IMR-90 (cell line): ENCODE measurements at regions not wholly inside any gene's neighbourhood (a gene's known extent, or its start where the extent isn't known, plus 50 kb on each side); places are given as distances from the start of the nearest gene placed in this dataset.
A peak's percentile ranks its signal among the peaks of the same experiment; 100 is the strongest.

ENCODE experiments used
- ATAC-seq: fragments of 200-7000 bp; cut with Tn5 transposase; 2 replicates; pipeline ENCODE4 v1.9.1; 2020; ENCODE audit warnings: low read depth, mild to moderate bottlenecking, moderate library complexity
- BruUV-seq: library from RNA; stranded (reverse); fragments of 400-500 nt; replicated peaks from 2 replicates; lab custom pipeline; 2021; lab: Mats Ljungman, UMichigan
- CTCF ChIA-PET: fragments of 300-600 bp; formaldehyde crosslinking; extraction: SDS; loops from one replicate; lab custom pipeline; 2021; ENCODE audit warnings: antibody characterized with exemption; lab: Yijun Ruan, JAX
- POLR2A ChIA-PET: fragments of 300-600 bp; sonication (Branson Sonifier 250); formaldehyde crosslinking; loops from one replicate; lab custom pipeline; 2022; ENCODE audit warnings: antibody characterized with exemption; ENCODE audit not compliant: unreplicated experiment; lab: Charles Lee
- DNase-seq: peaks from one replicate; pipeline ENCODE4 v3.0.0; 2013
- H2AFZ ChIP-seq: replicated peaks from 2 replicates; pipeline ENCODE3; 2013; ENCODE audit warnings: low read length, mild to moderate bottlenecking; ENCODE audit not compliant: poor library complexity
- H2AK5ac ChIP-seq: 2 replicates; pipeline ENCODE4 v1.6.1; 2013; ENCODE audit warnings: low read depth, low read length, inconsistent platforms
- H2AK9ac ChIP-seq: replicated peaks from 2 replicates; pipeline ENCODE3; 2013; ENCODE audit warnings: mild to moderate bottlenecking, low read depth, low read length, moderate library complexity; ENCODE audit not compliant: poor library complexity
- H2BK120ac ChIP-seq: 2 replicates; pipeline ENCODE4 v1.6.1; 2013; ENCODE audit warnings: low read depth, low read length, inconsistent platforms
- H2BK15ac ChIP-seq: 3 replicates; pipeline ENCODE4 v1.6.1; 2013; ENCODE audit warnings: low read depth, low read length, inconsistent platforms
- H2BK20ac ChIP-seq: 2 replicates; pipeline ENCODE4 v1.6.1; 2013; ENCODE audit warnings: low read depth, mild to moderate bottlenecking, inconsistent platforms, low read length, moderate library complexity
- H2BK5ac ChIP-seq: 2 replicates; pipeline ENCODE4 v1.6.1; 2013; ENCODE audit warnings: mild to moderate bottlenecking, low read depth, low read length, inconsistent platforms; ENCODE audit not compliant: poor library complexity, severe bottlenecking
- H3K14ac ChIP-seq: replicated peaks from 2 replicates; pipeline ENCODE4 v1.6.1; 2013; ENCODE audit warnings: low read depth, low read length, inconsistent platforms
- H3K18ac ChIP-seq: 2 replicates; pipeline ENCODE4 v1.6.1; 2013; ENCODE audit warnings: low read depth, low read length, control low read depth
- H3K23ac ChIP-seq: 2 replicates; pipeline ENCODE4 v1.6.1; 2013; ENCODE audit warnings: low read depth, low read length, inconsistent platforms
- H3K27ac ChIP-seq: 2 replicates; pipeline ENCODE4 v1.5.1; 2013; ENCODE audit warnings: mild to moderate bottlenecking, control low read depth, low read length; ENCODE audit not compliant: insufficient read depth
- H3K27me3 ChIP-seq: 2 replicates; pipeline ENCODE4 v1.6.1; 2013; ENCODE audit warnings: low read length; ENCODE audit not compliant: control insufficient read depth, insufficient read depth
- H3K36me3 ChIP-seq: 2 replicates; pipeline ENCODE4 v1.6.1; 2013; ENCODE audit warnings: low read length, mixed read lengths; ENCODE audit not compliant: control insufficient read depth, insufficient read depth
- H3K4ac ChIP-seq: 2 replicates; pipeline ENCODE4 v1.6.1; 2013; ENCODE audit warnings: low read depth, low read length, inconsistent platforms
- H3K4me1 ChIP-seq: 2 replicates; pipeline ENCODE4 v1.6.1; 2013; ENCODE audit warnings: low read length, mixed read lengths; ENCODE audit not compliant: control insufficient read depth, insufficient read depth
- H3K4me2 ChIP-seq: 2 replicates; pipeline ENCODE4 v1.6.1; 2013; ENCODE audit warnings: low read depth, mild to moderate bottlenecking, control low read depth, low read length, moderate library complexity
- H3K4me3 ChIP-seq: 2 replicates; pipeline ENCODE4 v1.5.1; 2013; ENCODE audit warnings: low read depth, mild to moderate bottlenecking, control low read depth, low read length, moderate library complexity; ENCODE audit not compliant: insufficient read depth
- H3K56ac ChIP-seq: 2 replicates; pipeline ENCODE4 v1.6.1; 2013; ENCODE audit warnings: low read length, inconsistent platforms; ENCODE audit not compliant: insufficient read depth; ENCODE audit errors: extremely low read depth
- H3K79me1 ChIP-seq, 2 experiments: 2 replicates each; pipeline ENCODE4 v1.6.1; 2013; ENCODE audit warnings: low read length in 2 of 2, inconsistent platforms in 1 of 2, low read depth in 1 of 2
- H3K9ac ChIP-seq: 2 replicates; pipeline ENCODE4 v1.6.1; 2013; ENCODE audit warnings: low read depth, low read length, control low read depth
- H3K9me1 ChIP-seq: 2 replicates; pipeline ENCODE4 v1.6.1; 2013; ENCODE audit warnings: low read length, inconsistent platforms; ENCODE audit not compliant: insufficient read depth
- H3K9me3 ChIP-seq: 2 replicates; pipeline ENCODE4 v1.6.1; 2013; ENCODE audit warnings: low read length; ENCODE audit not compliant: control insufficient read depth, insufficient read depth
- H4K20me1 ChIP-seq: 2 replicates; pipeline ENCODE4 v1.6.1; 2013; ENCODE audit warnings: low read length, inconsistent platforms; ENCODE audit not compliant: insufficient read depth
- H4K5ac ChIP-seq: 2 replicates; pipeline ENCODE4 v1.6.1; 2013; ENCODE audit warnings: mild to moderate bottlenecking, low read depth, low read length, control low read depth
- H4K8ac ChIP-seq, 2 experiments: 2 replicates each; pipeline ENCODE4 v1.6.1; 2013; ENCODE audit warnings: low read depth in 2 of 2, low read length in 2 of 2, control low read depth in 1 of 2, inconsistent platforms in 1 of 2
- H4K91ac ChIP-seq: 2 replicates; pipeline ENCODE4 v1.6.1; 2013; ENCODE audit warnings: low read depth, low read length, inconsistent platforms; ENCODE audit not compliant: insufficient read depth
- BHLHE40 ChIP-seq: fragments of 150-350 bp; IDR thresholded peaks from 2 replicates; pipeline ENCODE4 v1.6.1; 2016; ENCODE audit warnings: mild to moderate bottlenecking, low read depth, low read length
- CEBPB ChIP-seq: IDR thresholded peaks from 2 replicates; pipeline ENCODE4 v1.6.1; 2012; ENCODE audit warnings: low read depth, low read length, improper control_type of control experiment
- CHD1 ChIP-seq: IDR thresholded peaks from 2 replicates; pipeline ENCODE4 v1.6.1; 2012; ENCODE audit warnings: low read depth, low read length, improper control_type of control experiment
- MAFK ChIP-seq: IDR thresholded peaks from 2 replicates; pipeline ENCODE4 v1.6.1; 2012; ENCODE audit warnings: low read depth, low read length, improper control_type of control experiment
- MXI1 ChIP-seq: IDR thresholded peaks from 2 replicates; pipeline ENCODE4 v1.6.1; 2012; ENCODE audit warnings: low read depth, mild to moderate bottlenecking, low read length, moderate library complexity, borderline replicate concordance
- POLR2A ChIP-seq: IDR thresholded peaks from 2 replicates; pipeline ENCODE4 v1.6.1; 2012; ENCODE audit warnings: mild to moderate bottlenecking, low read depth, low read length
- RAD21 ChIP-seq: IDR thresholded peaks from 2 replicates; pipeline ENCODE4 v1.6.1; 2012; ENCODE audit warnings: low read length, improper control_type of control experiment
- RCOR1 ChIP-seq: IDR thresholded peaks from 2 replicates; pipeline ENCODE4 v1.6.1; 2012; ENCODE audit warnings: mild to moderate bottlenecking, low read length, improper control_type of control experiment; ENCODE audit not compliant: insufficient replicate concordance
- SMC3 ChIP-seq: fragments of 150-350 bp; IDR thresholded peaks from 2 replicates; pipeline ENCODE4 v1.6.1; 2016; ENCODE audit warnings: low read depth, mild to moderate bottlenecking, antibody characterized with exemption, low read length, moderate library complexity
- whole genome bisulfite sequencing, 2 experiments: methylation state at CpG; one replicate each; pipeline versions ENCODE4 v1.1.5 to v1.1.7; 2013; ENCODE audit warnings: missing lambda C conversion rate in 2 of 2; ENCODE audit not compliant: insufficient read length in 1 of 2; ENCODE audit errors: extremely low coverage in 2 of 2; 5-methylcytosine and 5-hydroxymethylcytosine counted together
- dilution Hi-C: fragments of 300-500 bp; cut with HindIII; formaldehyde crosslinking; loops from one replicate; pipeline ENCODE4 v1.14.3; 2018; ENCODE audit warnings: low sequenced_read_pairs; ENCODE audit not compliant: unreplicated experiment
- in situ Hi-C: fragments of 300-500 bp; cut with MboI; formaldehyde crosslinking; loops from 3 replicates; pipeline ENCODE4 v1.14.3; 2019; ENCODE audit warnings: low sequenced_read_pairs, inconsistent platforms, mixed read lengths
- intact Hi-C: fragments of 100-400 bp; cut with micrococcal nuclease; formaldehyde crosslinking; loops from 2 replicates; pipeline ENCODE4 v1.10.0; 2022
- TF ChIP-seq, protein P1 (sequence below): fragments of 150-350 bp; IDR thresholded peaks from 2 replicates; pipeline ENCODE4 v1.6.1; 2017; ENCODE audit warnings: mild to moderate bottlenecking, antibody characterized with exemption, low read length, low read depth
- TF ChIP-seq, protein P2 (sequence below): fragments of 150-350 bp; IDR thresholded peaks from 2 replicates; pipeline ENCODE4 v1.6.1; 2016; ENCODE audit warnings: low read depth, mild to moderate bottlenecking, low read length, moderate library complexity, borderline replicate concordance

- WGBS, 2 experiments: no CpG with 5 or more reads among the region's 1 CpG
- in situ Hi-C loops (no loop called here), intact Hi-C loops (loop anchor here (5.0 kb wide), 1 partner anchor 487 kb away; no protein-coding TSS in a partner anchor)
Observed at GRCh38 chr3:159925248-159925647, 63.4 kb upstream of the IL12A start.

More at GRCh38 chr3:159925248-159925647, 63.4 kb upstream of the IL12A start:
- Histone ChIP-seq H4K8ac (no peak overlapping the region), H3K79me1 (no peaks in the 10 kb centered on the region), H3K4ac (no peak overlapping the region), H3K27ac (no peak overlapping the region), H3K9ac (no peak overlapping the region), H3K18ac (peak overlapping the region; percentile 33; the same call in 1 of the 2 replicates), H3K4me2 (no peak overlapping the region), H3K4me1 (peaks cover 24% of the 10 kb centered on the region), H4K20me1 (no peaks in the 10 kb centered on the region), H2AFZ (no peak overlapping the region), H4K5ac (no peak overlapping the region), H3K56ac (no peak overlapping the region), H2AK9ac (no peak overlapping the region), H3K9me3 (no peaks in the 10 kb centered on the region), H3K14ac (0 out of 2 replicates have a peak overlapping the region, but pooled peaks have one; percentile 8), H3K4me3 (no peak overlapping the region), H4K91ac (no peak overlapping the region; the same call in 1 of the 2 replicates), H3K23ac (no peak overlapping the region), H2BK5ac (no peak overlapping the region), H2BK120ac (0 out of 2 replicates have a peak overlapping the region, but pooled peaks have one; percentile 21), H3K27me3 (no peaks in the 10 kb centered on the region), H2BK20ac (no peak overlapping the region), H3K36me3 (no peaks in the 10 kb centered on the region), H2AK5ac (peak overlapping the region; percentile 30; the same call in 1 of the 2 replicates), H3K9me1 (peaks cover 21% of the 10 kb centered on the region), H2BK15ac (no peak overlapping the region)
- ATAC-seq (no peak), DNase-seq (no peak)
- BruUV-seq: no TSS peak
- TF ChIP-seq CEBPB (no peak), MAFK (no peak), RAD21 (no peak), MXI1 (no peak), SMC3 (no peak), POLR2A (no peak), CHD1 (no peak), RCOR1 (no peak), BHLHE40 (no peak)
- TF ChIP-seq, protein P1, sequence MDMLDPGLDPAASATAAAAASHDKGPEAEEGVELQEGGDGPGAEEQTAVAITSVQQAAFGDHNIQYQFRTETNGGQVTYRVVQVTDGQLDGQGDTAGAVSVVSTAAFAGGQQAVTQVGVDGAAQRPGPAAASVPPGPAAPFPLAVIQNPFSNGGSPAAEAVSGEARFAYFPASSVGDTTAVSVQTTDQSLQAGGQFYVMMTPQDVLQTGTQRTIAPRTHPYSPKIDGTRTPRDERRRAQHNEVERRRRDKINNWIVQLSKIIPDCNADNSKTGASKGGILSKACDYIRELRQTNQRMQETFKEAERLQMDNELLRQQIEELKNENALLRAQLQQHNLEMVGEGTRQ: no peak
- TF ChIP-seq, protein P2, sequence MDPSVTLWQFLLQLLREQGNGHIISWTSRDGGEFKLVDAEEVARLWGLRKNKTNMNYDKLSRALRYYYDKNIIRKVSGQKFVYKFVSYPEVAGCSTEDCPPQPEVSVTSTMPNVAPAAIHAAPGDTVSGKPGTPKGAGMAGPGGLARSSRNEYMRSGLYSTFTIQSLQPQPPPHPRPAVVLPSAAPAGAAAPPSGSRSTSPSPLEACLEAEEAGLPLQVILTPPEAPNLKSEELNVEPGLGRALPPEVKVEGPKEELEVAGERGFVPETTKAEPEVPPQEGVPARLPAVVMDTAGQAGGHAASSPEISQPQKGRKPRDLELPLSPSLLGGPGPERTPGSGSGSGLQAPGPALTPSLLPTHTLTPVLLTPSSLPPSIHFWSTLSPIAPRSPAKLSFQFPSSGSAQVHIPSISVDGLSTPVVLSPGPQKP: no peak
- dilution Hi-C loops: no loop called here
- POLR2A ChIA-PET: no interaction called here
- CTCF ChIA-PET: no interaction called here
